Vagina (tissue), 2 donors: ENCODE measurements at regions not wholly inside any gene's neighbourhood (a gene's known extent, or its start where the extent isn't known, plus 50 kb on each side); places are given as distances from the start of the nearest gene placed in this dataset.

Experiments
- DNase-seq, 2 donors: peaks; one replicate each; pipeline ENCODE4 v3.0.0-alpha.2; 2017; ENCODE audit errors: extremely low spot score in 2 of 2
- H3K27ac ChIP-seq: fragments of 200-600 bp; sonication (generic); one replicate; pipeline ENCODE4 v1.5.1; 2019
- H3K27me3 ChIP-seq: fragments of 200-600 bp; sonication (generic); one replicate; pipeline ENCODE4 v1.5.1; 2019
- H3K36me3 ChIP-seq, 2 donors: fragments of 200-600 bp; sonication (generic); one replicate each; pipeline ENCODE4 v1.5.1; 2017 to 2019
- H3K4me1 ChIP-seq: fragments of 200-600 bp; sonication (generic); one replicate; pipeline ENCODE4 v1.5.1; 2019
- H3K4me3 ChIP-seq, 2 donors: fragments of 200-600 bp; sonication (generic); 1 replicate in 1 of 2; 2 replicates in 1 of 2; pipeline ENCODE4 v1.5.1; 2016 to 2019
- H3K9me3 ChIP-seq: fragments of 200-600 bp; sonication (generic); one replicate; pipeline ENCODE4 v1.5.1; 2019
- CTCF ChIP-seq, 3 experiments: fragments of 450-650 bp in 2 of 3; fragments of 200-600 bp in 1 of 3; sonication (generic) in 1 of 3; IDR thresholded peaks; one replicate each; pipeline ENCODE4 v1.5.1; 2017 to 2019; ENCODE audit warnings: antibody characterized with exemption in 3 of 3, mild to moderate bottlenecking in 2 of 3, moderate library complexity in 2 of 3
- POLR2A ChIP-seq, 2 donors: fragments of 450-650 bp; IDR thresholded peaks; one replicate each; pipeline ENCODE4 v1.6.1; 2017; ENCODE audit warnings: antibody characterized with exemption in 2 of 2, mild to moderate bottlenecking in 2 of 2, moderate library complexity in 2 of 2
- POLR2AphosphoS5 ChIP-seq, 2 donors: sonication (generic); formaldehyde crosslinking; IDR thresholded peaks; one replicate each; pipeline ENCODE4 v1.9.0; 2017; ENCODE audit warnings: antibody characterized with exemption in 2 of 2, mild to moderate bottlenecking in 2 of 2, low read depth in 1 of 2; ENCODE audit not compliant: insufficient read depth in 1 of 2
- intact Hi-C: fragments of 100-400 bp; cut with DNase I; formaldehyde crosslinking; loops from one replicate; pipeline ENCODE4 v1.15.1; 2023

GRCh38 chr15:94893091-94893490 is 661.7 kb downstream of the MCTP2 start:
- no peaks in the 10 kb centered on the region for H3K36me3 ChIP-seq
- no peak overlapping the region for H3K4me3 ChIP-seq
- intact Hi-C loops = no loop called here
- no peaks in the 10 kb centered on the region for H3K27me3 ChIP-seq
- H3K9me3 ChIP-seq = no peaks in the 10 kb centered on the region
- no peak for TF ChIP-seq POLR2A (IDR thresholded peaks at IDR 0.05)
- no peak for TF ChIP-seq CTCF (IDR thresholded peaks at IDR 0.05)
- no peak for DNase-seq
- no peak overlapping the region for H3K27ac ChIP-seq
- no peaks in the 10 kb centered on the region for H3K4me1 ChIP-seq

GRCh38 chr15:94894056-94894455 is 662.7 kb downstream of the MCTP2 start:
- Histone ChIP-seq H3K4me3 (no peak overlapping the region), H3K4me1 (no peaks in the 10 kb centered on the region), H3K36me3 (no peaks in the 10 kb centered on the region), H3K27ac (no peak overlapping the region), H3K9me3 (no peaks in the 10 kb centered on the region), H3K27me3 (no peaks in the 10 kb centered on the region)
- no peak for DNase-seq
- intact Hi-C loops = no loop called here
- TF ChIP-seq CTCF (IDR thresholded peaks at IDR 0.05) (no peak), POLR2A (IDR thresholded peaks at IDR 0.05) (no peak), POLR2AphosphoS5 (IDR thresholded peaks at IDR 0.05; ENCODE audit: insufficient read depth in 1 of 2, low read depth in 1 of 2) (no peak)

GRCh38 chr15:94909510-94909909 is 678.1 kb downstream of the MCTP2 start:
- Histone ChIP-seq H3K36me3 (no peaks in the 10 kb centered on the region), H3K9me3 (peaks cover 3% of the 10 kb centered on the region), H3K4me3 (no peak overlapping the region), H3K4me1 (no peaks in the 10 kb centered on the region), H3K27ac (no peak overlapping the region), H3K27me3 (no peaks in the 10 kb centered on the region)
- no peak for DNase-seq
- intact Hi-C loops = no loop called here
- TF ChIP-seq POLR2AphosphoS5 (IDR thresholded peaks at IDR 0.05; ENCODE audit: insufficient read depth in 1 of 2, low read depth in 1 of 2) = no peak
- no peak for TF ChIP-seq CTCF (IDR thresholded peaks at IDR 0.05)
- TF ChIP-seq POLR2A (IDR thresholded peaks at IDR 0.05) = no peak

- H3K27ac ChIP-seq = no peak overlapping the region
- intact Hi-C loops = no loop called here
- no peak for TF ChIP-seq POLR2A (IDR thresholded peaks at IDR 0.05)
- no peak for TF ChIP-seq CTCF (IDR thresholded peaks at IDR 0.05)
- TF ChIP-seq POLR2AphosphoS5 (IDR thresholded peaks at IDR 0.05; ENCODE audit: insufficient read depth in 1 of 2, low read depth in 1 of 2) = no peak
- H3K27me3 ChIP-seq = no peaks in the 10 kb centered on the region
- H3K4me1 ChIP-seq = no peaks in the 10 kb centered on the region
- no peak overlapping the region for H3K4me3 ChIP-seq
- no peak for DNase-seq
- no peaks in the 10 kb centered on the region for H3K36me3 ChIP-seq
- H3K9me3 ChIP-seq = peaks cover 3% of the 10 kb centered on the region
These were observed 678.8 kb downstream of the MCTP2 start for GRCh38 chr15:94910166-94910565.

- Histone ChIP-seq H3K27ac (no peak overlapping the region), H3K4me1 (no peaks in the 10 kb centered on the region), H3K4me3 (no peak overlapping the region), H3K9me3 (peaks cover 3% of the 10 kb centered on the region), H3K36me3 (no peaks in the 10 kb centered on the region), H3K27me3 (no peaks in the 10 kb centered on the region)
- intact Hi-C loops = no loop called here
- TF ChIP-seq POLR2AphosphoS5 (IDR thresholded peaks at IDR 0.05; ENCODE audit: insufficient read depth in 1 of 2, low read depth in 1 of 2) = no peak
- no peak for TF ChIP-seq POLR2A (IDR thresholded peaks at IDR 0.05)
- DNase-seq = no peak
These were observed 681.4 kb downstream of the MCTP2 start for GRCh38 chr15:94912760-94913159.

- TF ChIP-seq POLR2AphosphoS5 (IDR thresholded peaks at IDR 0.05; ENCODE audit: insufficient read depth in 1 of 2, low read depth in 1 of 2) (no peak), CTCF (IDR thresholded peaks at IDR 0.05) (no peak), POLR2A (IDR thresholded peaks at IDR 0.05) (no peak)
- H3K4me1 ChIP-seq = no peaks in the 10 kb centered on the region
- no peaks in the 10 kb centered on the region for H3K27me3 ChIP-seq
These were observed 685.7 kb downstream of the MCTP2 start for GRCh38 chr15:94917068-94917467.

More at GRCh38 chr15:94917068-94917467, 685.7 kb downstream of the MCTP2 start:
- no peak overlapping the region for H3K27ac ChIP-seq
- intact Hi-C loops = no loop called here
- H3K4me3 ChIP-seq = no peak overlapping the region
- no peaks in the 10 kb centered on the region for H3K36me3 ChIP-seq
- DNase-seq = no peak
- H3K9me3 ChIP-seq = no peaks in the 10 kb centered on the region
